ENCODE measurements at regions not wholly inside any gene's neighbourhood (a gene's known extent, or its start where the extent isn't known, plus 50 kb on each side); places are given as distances from the start of the nearest gene placed in this dataset.

- Mint-ChIP-seq H3K9me3 (no peaks in the 10 kb centered on the region), H3K27ac (peak overlapping the region in 2 of 3 experiments; percentile 19 to 91), H3K36me3 (ENCODE audit: low read depth) (no peaks in the 10 kb centered on the region), H3K4me1 (peaks cover 21% of the 10 kb centered on the region), H3K4me3 (no peak overlapping the region), H3K27me3 (ENCODE audit: low read depth) (no peaks in the 10 kb centered on the region)
- no peak for TF ChIP-seq CTCF (IDR thresholded peaks at IDR 0.05; ENCODE audit: unreplicated experiment in 3 of 3)
These were observed 675.2 kb upstream of the INTU start for GRCh38 chr4:126957556-126957955.

GRCh38 chr4:126957987-126958386 lies 674.8 kb upstream of the INTU start:
- Mint-ChIP-seq H3K27me3 (ENCODE audit: low read depth) (no peaks in the 10 kb centered on the region), H3K9me3 (no peaks in the 10 kb centered on the region), H3K4me1 (peaks cover 21% of the 10 kb centered on the region), H3K4me3 (no peak overlapping the region), H3K27ac (peak overlapping the region; percentile 6 to 91 (median 19)), H3K36me3 (ENCODE audit: low read depth) (no peaks in the 10 kb centered on the region)
- TF ChIP-seq CTCF (IDR thresholded peaks at IDR 0.05; ENCODE audit: unreplicated experiment in 3 of 3) = no peak

GRCh38 chr4:126958482-126958881 lies 674.3 kb upstream of the INTU start:
- H3K27me3 Mint-ChIP-seq (ENCODE audit: low read depth) = no peaks in the 10 kb centered on the region
- peaks cover 21% of the 10 kb centered on the region for H3K4me1 Mint-ChIP-seq
- no peaks in the 10 kb centered on the region for H3K36me3 Mint-ChIP-seq (ENCODE audit: low read depth)
- TF ChIP-seq CTCF (IDR thresholded peaks at IDR 0.05; ENCODE audit: unreplicated experiment in 3 of 3) = no peak
- no peaks in the 10 kb centered on the region for H3K9me3 Mint-ChIP-seq
- H3K27ac Mint-ChIP-seq = peak overlapping the region in 1 of 3 experiments; percentile 91
- H3K4me3 Mint-ChIP-seq = no peak overlapping the region

- no peaks in the 10 kb centered on the region for H3K27me3 Mint-ChIP-seq (ENCODE audit: low read depth)
- no peak overlapping the region for H3K4me3 Mint-ChIP-seq
- H3K4me1 Mint-ChIP-seq = peaks cover 21% of the 10 kb centered on the region
- no peaks in the 10 kb centered on the region for H3K36me3 Mint-ChIP-seq (ENCODE audit: low read depth)
- peak overlapping the region in 2 of 3 experiments; percentile 82 to 91 for H3K27ac Mint-ChIP-seq
- no peaks in the 10 kb centered on the region for H3K9me3 Mint-ChIP-seq
- no peak for TF ChIP-seq CTCF (IDR thresholded peaks at IDR 0.05; ENCODE audit: unreplicated experiment in 3 of 3)
These were observed 673.6 kb upstream of the INTU start for GRCh38 chr4:126959056-126959745.

- Mint-ChIP-seq H3K36me3 (ENCODE audit: low read depth) (no peaks in the 10 kb centered on the region), H3K4me1 (peaks cover 21% of the 10 kb centered on the region), H3K9me3 (no peaks in the 10 kb centered on the region), H3K4me3 (no peak overlapping the region), H3K27me3 (ENCODE audit: low read depth) (peaks cover 5% of the 10 kb centered on the region), H3K27ac (no peak overlapping the region)
- no peak for TF ChIP-seq CTCF (IDR thresholded peaks at IDR 0.05; ENCODE audit: unreplicated experiment in 3 of 3)
These were observed 672.0 kb upstream of the INTU start for GRCh38 chr4:126960760-126961159.

- H3K9me3 Mint-ChIP-seq = no peaks in the 10 kb centered on the region
- H3K27me3 Mint-ChIP-seq (ENCODE audit: low read depth) = peaks cover 5% of the 10 kb centered on the region
- no peaks in the 10 kb centered on the region for H3K36me3 Mint-ChIP-seq (ENCODE audit: low read depth)
- peaks cover 21% of the 10 kb centered on the region for H3K4me1 Mint-ChIP-seq
- H3K27ac Mint-ChIP-seq = no peak overlapping the region
- no peak overlapping the region for H3K4me3 Mint-ChIP-seq
- TF ChIP-seq CTCF (IDR thresholded peaks at IDR 0.05; ENCODE audit: unreplicated experiment in 3 of 3) = no peak
These were observed 671.1 kb upstream of the INTU start for GRCh38 chr4:126961661-126962060.

All from nephron (organoid).